A172 (cell line): ENCODE measurements at regions not wholly inside any gene's neighbourhood (a gene's known extent, or its start where the extent isn't known, plus 50 kb on each side); places are given as distances from the start of the nearest gene placed in this dataset.
"Not testable (repeated sequence)": the region's sequence is repeated elsewhere in the genome, so short reads cannot be mapped to it uniquely, and the experiment has no call there.

Source experiments
- DNase-seq: peaks from one replicate; pipeline ENCODE4 v3.0.0-alpha.2; 2015; ENCODE audit warnings: low spot score

DNA sequence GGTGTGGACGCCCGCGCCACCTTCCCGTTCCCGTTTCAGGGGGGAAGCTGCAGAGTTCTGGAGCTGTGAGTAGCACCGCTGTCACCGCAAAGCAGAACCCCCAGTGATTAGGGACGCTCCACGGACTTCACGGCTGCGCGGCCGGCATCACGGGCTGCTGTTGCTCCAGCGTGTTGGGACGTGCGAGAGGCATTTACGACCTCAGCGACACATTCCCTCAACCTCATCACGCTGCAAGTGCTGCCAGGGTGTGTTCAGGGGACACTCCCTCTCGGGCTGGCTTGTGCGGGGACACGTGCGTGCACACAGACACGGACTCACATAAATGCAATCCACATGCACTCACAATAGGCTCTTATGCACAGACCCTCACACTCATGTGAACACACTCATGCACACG lies 187.9 kb downstream of the NPIPB11 start:
- DNase-seq, result not testable (repeated sequence)

DNA sequence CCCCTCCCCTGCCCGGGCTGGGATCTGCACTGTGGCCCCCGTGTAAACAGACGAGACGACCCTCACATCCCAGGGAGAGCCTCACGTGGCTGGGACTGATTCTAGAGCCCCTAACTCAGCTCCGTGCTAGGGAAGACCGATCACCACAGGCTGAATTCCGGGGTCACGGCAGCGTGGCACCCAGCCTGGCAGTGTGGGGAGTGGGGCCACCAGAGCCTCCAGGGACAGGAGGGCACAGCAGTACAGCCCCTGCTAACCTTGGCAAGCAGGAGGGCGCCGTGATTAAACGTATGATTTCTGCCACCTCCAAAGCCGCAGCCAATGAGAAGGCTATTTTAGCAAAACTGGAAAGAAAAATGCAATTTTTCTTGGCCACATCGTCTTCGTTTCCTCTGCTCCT lies 188.3 kb downstream of the NPIPB11 start:
- not testable (repeated sequence) for DNase-seq

DNA sequence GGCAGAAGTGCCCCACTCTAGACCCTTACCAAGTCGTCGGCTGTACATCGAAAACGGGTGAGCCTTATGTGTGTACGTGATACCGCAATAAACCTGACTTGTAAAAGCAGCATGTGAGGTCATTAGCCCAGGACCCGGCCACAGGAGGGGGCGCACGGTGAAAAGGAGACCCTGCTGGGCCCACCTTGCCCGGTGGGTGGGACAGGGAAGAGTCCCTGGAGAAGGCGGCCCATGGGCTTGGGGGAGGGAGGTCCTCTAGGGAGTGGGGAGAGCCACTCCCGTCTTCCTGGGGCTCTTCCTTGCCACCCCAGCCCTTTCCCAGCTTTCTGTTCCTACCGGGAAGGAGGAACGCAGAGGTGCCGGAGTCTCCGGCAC lies 188.8 kb downstream of the NPIPB11 start:
- DNase-seq, result not testable (repeated sequence)

GRCh38 chr16:29217104-29217751 lies 189.3 kb downstream of the NPIPB11 start:
- not testable (repeated sequence) for DNase-seq

DNA sequence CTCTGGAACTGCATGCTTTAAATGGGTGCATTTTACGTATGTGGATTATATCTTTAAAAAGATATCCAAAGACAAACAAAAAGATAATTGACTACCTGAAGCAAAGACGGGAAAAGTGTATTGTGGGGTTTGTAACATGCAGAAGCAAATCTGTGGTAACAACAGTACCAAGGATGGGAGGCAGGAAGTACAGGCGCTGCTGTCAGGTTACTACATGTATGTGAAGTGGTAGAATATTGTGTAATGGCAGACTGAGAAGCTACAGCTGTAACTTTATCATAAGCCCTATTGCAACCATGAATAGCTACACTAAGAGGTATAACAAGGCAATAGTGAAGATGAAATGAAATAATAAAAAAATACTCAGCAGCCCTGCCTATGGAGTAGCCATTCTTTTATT lies 192.7 kb downstream of the NPIPB11 start:
- DNase-seq, result not testable (repeated sequence)

DNA sequence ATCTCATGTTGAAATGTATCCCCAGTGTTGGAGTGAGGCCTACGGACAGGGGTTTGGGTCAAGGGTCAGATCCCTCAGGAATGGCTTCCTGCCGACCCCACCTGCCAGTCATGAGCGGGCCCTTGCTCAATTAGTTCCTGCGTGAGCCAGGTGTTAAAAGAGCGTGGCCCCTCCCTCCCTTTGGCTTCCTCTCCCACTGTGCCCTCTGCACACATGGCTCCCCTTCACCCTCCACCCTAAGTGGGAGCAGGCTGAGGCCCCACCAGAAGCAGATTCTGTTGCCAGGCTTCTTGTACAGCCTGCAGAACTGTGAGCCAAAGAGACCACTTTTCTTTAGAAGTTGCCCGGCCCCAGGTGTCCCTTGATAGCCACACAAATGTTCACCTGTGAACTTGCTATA lies 193.3 kb downstream of the NPIPB11 start:
- DNase-seq, result not testable (repeated sequence)

- not testable (repeated sequence) for DNase-seq
Observed at GRCh38 chr16:29212084-29213027, 194.2 kb downstream of the NPIPB11 start.

DNA sequence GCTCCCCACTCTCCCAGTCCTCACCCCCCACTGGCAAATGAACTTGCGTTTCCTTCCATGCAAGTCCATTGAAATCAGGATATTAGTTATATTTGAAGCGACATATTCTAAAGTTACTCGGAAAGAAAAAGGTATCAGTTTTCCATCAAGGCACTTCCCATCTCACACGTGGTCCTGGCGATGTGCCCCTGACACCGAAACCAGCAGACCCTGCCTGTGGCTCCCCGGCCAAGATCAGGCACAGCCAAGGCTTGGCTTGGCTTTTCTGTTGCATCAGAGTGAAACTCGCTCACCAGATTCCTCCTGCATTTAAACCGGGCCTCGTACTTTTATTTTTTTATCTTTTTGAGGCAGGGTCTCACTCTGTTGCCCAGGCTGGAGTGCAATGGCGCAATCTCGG lies 195.1 kb downstream of the NPIPB11 start:
- not testable (repeated sequence) for DNase-seq

- DNase-seq, result not testable (repeated sequence)
Observed at GRCh38 chr16:29210299-29211150, 196.0 kb downstream of the NPIPB11 start.

GRCh38 chr16:29206120-29206519 lies 200.4 kb downstream of the NPIPB11 start:
- not testable (repeated sequence) for DNase-seq

DNA sequence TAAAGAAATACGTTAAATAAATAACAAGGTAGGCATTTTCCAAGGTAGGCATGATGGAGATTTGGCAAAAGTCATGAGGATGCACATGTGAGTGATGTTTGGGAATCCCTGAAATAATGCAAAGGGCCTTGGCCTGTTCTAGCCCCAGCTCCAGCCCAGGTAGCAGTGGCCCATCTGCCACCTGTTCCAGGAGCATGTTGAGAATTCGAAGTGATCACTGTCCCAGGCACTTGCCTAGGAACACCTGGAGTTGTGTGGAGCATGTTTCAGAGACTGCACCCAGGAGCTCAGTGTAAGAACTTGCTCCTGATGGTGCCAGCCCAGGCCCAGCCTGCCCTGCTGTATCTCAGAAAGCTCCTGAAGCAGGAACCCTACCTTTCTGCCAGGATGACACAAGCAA lies 201.4 kb downstream of the NPIPB11 start:
- DNase-seq, result not testable (repeated sequence)

GRCh38 chr16:29204806-29205135 lies 201.7 kb downstream of the NPIPB11 start:
- no peak for DNase-seq

GRCh38 chr16:29203933-29204805 lies 202.3 kb downstream of the NPIPB11 start:
- DNase-seq, result not testable (repeated sequence)

- not testable (repeated sequence) for DNase-seq
Observed at GRCh38 chr16:29203046-29203932, 203.2 kb downstream of the NPIPB11 start.

GRCh38 chr16:29202642-29203041 lies 203.9 kb downstream of the NPIPB11 start:
- DNase-seq, result not testable (repeated sequence)

- DNase-seq, result not testable (repeated sequence)
Observed at GRCh38 chr16:29202025-29202632, 204.4 kb downstream of the NPIPB11 start.

DNA sequence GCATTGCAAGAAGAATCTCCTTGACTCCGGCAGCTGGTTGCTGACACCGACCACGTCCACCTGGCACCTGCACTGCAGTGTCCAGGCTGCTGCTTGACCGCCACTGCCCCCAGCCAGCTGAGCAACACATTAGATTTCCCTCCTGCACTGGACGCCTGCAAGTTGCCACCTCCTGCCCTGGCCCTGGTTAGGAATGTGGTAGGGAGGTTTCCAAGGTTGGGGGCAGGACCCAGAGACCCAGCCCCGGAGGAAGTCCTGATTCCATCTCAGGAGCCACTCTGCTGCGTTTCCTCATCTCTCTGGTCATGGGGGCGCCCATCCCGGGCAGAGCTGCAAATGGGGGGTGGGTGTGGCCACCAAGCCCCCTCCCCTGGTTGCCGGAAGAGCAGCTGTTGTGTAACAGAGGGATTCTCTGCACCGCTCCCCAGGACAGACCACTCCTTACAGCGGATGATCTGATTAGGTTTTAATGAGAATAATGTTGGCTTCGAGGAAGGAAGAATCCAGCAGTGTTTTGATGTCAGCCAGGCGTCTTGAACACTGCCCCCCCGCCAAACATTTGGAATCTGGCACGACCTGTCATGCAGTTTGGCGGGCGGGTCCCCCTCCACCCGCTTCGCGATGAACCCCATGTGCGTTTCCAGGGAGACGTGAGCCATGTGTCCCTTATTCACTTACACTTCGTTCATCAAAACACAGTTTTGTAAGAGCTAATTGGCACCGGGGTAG lies 205.1 kb downstream of the NPIPB11 start:
- not testable (repeated sequence) for DNase-seq

- DNase-seq, result not testable (repeated sequence)
Observed at GRCh38 chr16:29200681-29201080, 205.8 kb downstream of the NPIPB11 start.

DNA sequence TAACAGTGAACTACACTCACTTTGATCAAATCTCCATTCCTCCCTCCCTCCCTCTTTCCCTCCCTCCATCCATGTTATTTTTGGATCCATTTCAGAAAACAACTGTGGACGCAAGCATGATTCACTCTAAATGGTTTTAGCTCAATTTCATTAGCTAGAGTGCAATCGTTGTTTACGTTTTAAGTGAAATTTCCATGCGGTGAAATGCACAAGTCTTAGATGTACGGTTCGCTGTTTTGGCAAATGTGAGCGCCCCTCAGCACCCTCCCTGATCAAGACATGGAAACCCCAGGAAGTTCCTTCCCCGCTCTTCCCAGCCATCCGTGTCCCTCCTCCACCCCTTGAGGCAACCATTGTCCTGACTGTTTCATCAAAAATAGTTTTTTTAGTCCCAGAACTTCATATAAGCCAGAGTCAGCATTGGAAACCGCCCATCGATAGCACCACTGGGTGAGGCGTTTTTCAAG lies 206.3 kb downstream of the NPIPB11 start:
- not testable (repeated sequence) for DNase-seq
